HCT116 (cell line): ENCODE measurements at regions not wholly inside any gene's neighbourhood (a gene's known extent, or its start where the extent isn't known, plus 50 kb on each side); places are given as distances from the start of the nearest gene placed in this dataset.

Experiments used
- ATAC-seq: fragments of 200-7000 bp; cut with Tn5 transposase; 2 replicates; pipeline ENCODE4 v1.9.1; 2020; ENCODE audit warnings: mild to moderate bottlenecking, moderate library complexity
- BruUV-seq: library from RNA; stranded (reverse); fragments of 400-500 nt; replicated peaks from 2 replicates; lab custom pipeline; 2021; lab: Mats Ljungman, UMichigan
- CTCF ChIA-PET: fragments of 300-600 bp; sonication (Branson Sonifier 250); formaldehyde crosslinking; loops from one replicate; lab custom pipeline; 2021; ENCODE audit warnings: antibody characterized with exemption; lab: Charles Lee
- POLR2A ChIA-PET: fragments of 300-600, 350-600 bp; sonication (Branson Sonifier 250); formaldehyde crosslinking; loops from one replicate; lab custom pipeline; 2021; ENCODE audit warnings: antibody characterized with exemption; lab: Charles Lee
- RAD21 ChIA-PET, 2 experiments: fragments of 300-600 bp; sonication (Branson Sonifier 250); formaldehyde crosslinking; loops; one replicate each; lab custom pipeline; 2023; ENCODE audit warnings: low total read pairs in 2 of 2; ENCODE audit not compliant: uncharacterized antibody in 2 of 2, unreplicated experiment in 2 of 2, low non-redundant PET in 1 of 2; lab: Charles Lee
- DNase-seq: peaks from one replicate; pipeline ENCODE4 v3.0.0-alpha.2; 2010; ENCODE audit warnings: low read depth, low spot score
- H2AFZ ChIP-seq: fragments of 200-600 bp; shearing (Covaris generic), sonication (generic); 2 replicates; pipeline ENCODE4 v1.6.1; 2017; ENCODE audit warnings: low read depth, mixed run types, mixed read lengths, antibody characterized with exemption, low read length; ENCODE audit not compliant: poor library complexity, severe bottlenecking
- H3K27ac ChIP-seq: 2 replicates; pipeline ENCODE4 v1.5.1; 2012; ENCODE audit warnings: low read depth, low read length
- H3K27me3 ChIP-seq: fragments of 200-600 bp; sonication (generic); 2 replicates; pipeline ENCODE4 v1.6.1; 2016; ENCODE audit warnings: mixed run types, low read length, mixed read lengths; ENCODE audit not compliant: insufficient read depth
- H3K36me3 ChIP-seq, 2 experiments: fragments of 200-500 bp in 1 of 2; fragments of 200-600 bp in 1 of 2; sonication (Bioruptor generic) in 1 of 2; sonication (generic) in 1 of 2; 2 replicates each; pipeline versions ENCODE4 v1.5.1 to v1.6.1; 2014 to 2016; ENCODE audit warnings: low read length in 2 of 2, inconsistent platforms in 1 of 2, mixed read lengths in 1 of 2, mixed run types in 1 of 2; ENCODE audit not compliant: insufficient read depth in 2 of 2, control insufficient read depth in 1 of 2
- H3K4me1 ChIP-seq, 2 experiments: fragments of 200-600 bp in 1 of 2; sonication (generic) in 1 of 2; 2 replicates each; pipeline versions ENCODE4 v1.5.1 to v1.6.1; 2012 to 2017; ENCODE audit warnings: low read length in 2 of 2, inconsistent platforms in 1 of 2, mild to moderate bottlenecking in 1 of 2, mixed read lengths in 1 of 2, mixed run types in 1 of 2, moderate library complexity in 1 of 2; ENCODE audit not compliant: insufficient read depth in 2 of 2, control insufficient read depth in 1 of 2
- H3K4me2 ChIP-seq: fragments of 200-600 bp; sonication (generic); 2 replicates; pipeline ENCODE4 v1.6.1; 2017; ENCODE audit warnings: mixed run types, low read length, mixed read lengths
- H3K4me3 ChIP-seq, 2 experiments: fragments of 200-600 bp in 1 of 2; sonication (generic) in 1 of 2; replicated peaks in 1 of 2; 2 replicates each; pipeline ENCODE4 v1.5.1; 2011 to 2016; ENCODE audit warnings: low read length in 2 of 2, control low read depth in 1 of 2, low read depth in 1 of 2, mild to moderate bottlenecking in 1 of 2, mixed read lengths in 1 of 2, mixed run types in 1 of 2
- H3K79me2 ChIP-seq: fragments of 200-600 bp; sonication (generic); 2 replicates; pipeline ENCODE4 v1.6.1; 2017; ENCODE audit warnings: mild to moderate bottlenecking, mixed run types, low read length, moderate library complexity, mixed read lengths; ENCODE audit not compliant: insufficient read depth
- H3K9ac ChIP-seq: fragments of 200-600 bp; sonication (generic); 2 replicates; pipeline ENCODE4 v1.6.1; 2016; ENCODE audit warnings: low read length, mixed read lengths
- H3K9me2 ChIP-seq: fragments of 200-600 bp; sonication (generic), shearing (Covaris generic); 2 replicates; pipeline ENCODE4 v1.6.1; 2017; ENCODE audit warnings: mixed run types, mild to moderate bottlenecking, moderate library complexity; ENCODE audit not compliant: insufficient read depth
- H3K9me3 ChIP-seq, 2 experiments: fragments of 200-500 bp in 1 of 2; fragments of 200-600 bp in 1 of 2; sonication (Bioruptor generic) in 1 of 2; sonication (generic) in 1 of 2; 2 replicates each; pipeline ENCODE4 v1.6.1; 2014 to 2017; ENCODE audit warnings: low read length in 2 of 2, mixed read lengths in 2 of 2, inconsistent platforms in 1 of 2, low read depth in 1 of 2, mild to moderate bottlenecking in 1 of 2, mixed run types in 1 of 2, moderate library complexity in 1 of 2; ENCODE audit not compliant: control insufficient read depth in 1 of 2, insufficient read depth in 1 of 2
- H4K20me1 ChIP-seq: fragments of 200-600 bp; sonication (generic), shearing (Covaris generic); 2 replicates; pipeline ENCODE4 v1.6.1; 2017; ENCODE audit warnings: mixed run types, mild to moderate bottlenecking, moderate library complexity; ENCODE audit not compliant: insufficient read depth
- CTCF ChIP-seq, 3 experiments: fragments of 200-600 bp in 1 of 3; sonication (generic) in 1 of 3; IDR thresholded peaks in 2 of 3; conservative IDR thresholded peaks in 1 of 3; 2 replicates each; pipeline ENCODE4 v1.5.1; 2012 to 2017; ENCODE audit warnings: low read depth in 2 of 3, low read length in 2 of 3, antibody characterized with exemption in 1 of 3, borderline replicate concordance in 1 of 3, control low read depth in 1 of 3, mild to moderate bottlenecking in 1 of 3, mixed read lengths in 1 of 3, mixed run types in 1 of 3, moderate library complexity in 1 of 3; ENCODE audit not compliant: insufficient read depth in 1 of 3
- EGR1 ChIP-seq: IDR thresholded peaks from 2 replicates; pipeline ENCODE4 v1.6.1; 2012; ENCODE audit warnings: low read depth
- EZH2phosphoT487 ChIP-seq: fragments of 200-600 bp; IDR thresholded peaks from 2 replicates; pipeline ENCODE4 v1.6.1; 2018; ENCODE audit warnings: antibody characterized with exemption, borderline replicate concordance
- FOSL1 ChIP-seq: IDR thresholded peaks from 2 replicates; pipeline ENCODE4 v1.6.1; 2012; ENCODE audit warnings: low read depth
- POLR2AphosphoS5 ChIP-seq: IDR thresholded peaks from 2 replicates; pipeline ENCODE4 v1.6.1; 2011; ENCODE audit warnings: mild to moderate bottlenecking, low read depth, low read length, moderate library complexity
- RAD21 ChIP-seq: IDR thresholded peaks from 2 replicates; pipeline ENCODE4 v1.6.1; 2012; ENCODE audit warnings: low read depth, mild to moderate bottlenecking
- REST ChIP-seq: IDR thresholded peaks from 2 replicates; pipeline ENCODE4 v1.6.1; 2012; ENCODE audit warnings: low read depth
- SRF ChIP-seq: IDR thresholded peaks from 2 replicates; pipeline ENCODE4 v1.6.1; 2012; ENCODE audit warnings: low read depth
- TCF7L2 ChIP-seq: IDR thresholded peaks from 2 replicates; pipeline ENCODE4 v1.7.0; 2011; ENCODE audit warnings: borderline replicate concordance, inconsistent platforms; ENCODE audit not compliant: insufficient read depth, insufficient read length; ENCODE audit errors: extremely low read depth
- ZFX ChIP-seq: fragments of 450-650 bp; IDR thresholded peaks from 2 replicates; pipeline ENCODE4 v1.6.1; 2017
- intact Hi-C: fragments of 100-400 bp; cut with micrococcal nuclease; formaldehyde crosslinking; loops from 2 replicates; pipeline ENCODE4 v1.10.0; 2022

DNA sequence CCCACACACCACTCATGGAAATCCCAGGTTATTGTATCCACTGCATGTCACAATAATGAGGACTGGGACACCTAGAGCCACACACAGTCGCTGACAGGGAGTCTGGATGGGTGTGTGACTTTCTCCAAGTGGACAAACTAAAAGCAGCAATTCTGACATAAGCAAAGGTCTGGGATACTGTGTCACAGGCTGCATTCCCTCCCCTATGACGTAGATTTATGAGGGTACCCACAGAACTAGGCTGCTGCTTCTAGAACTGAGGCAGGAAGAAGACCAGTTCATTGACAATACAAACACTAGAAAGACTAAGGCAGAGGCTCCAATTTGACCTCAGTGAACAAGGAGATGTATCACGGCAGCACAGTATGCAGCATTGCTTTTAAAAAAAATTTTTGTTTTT lies 63.6 kb upstream of the TBCA start:
- Histone ChIP-seq H2AFZ (no peak overlapping the region), H3K4me1 (no peaks in the 10 kb centered on the region), H3K79me2 (no peaks in the 10 kb centered on the region), H3K4me2 (no peak overlapping the region), H4K20me1 (no peaks in the 10 kb centered on the region), H3K9ac (no peak overlapping the region), H3K9me2 (no peaks in the 10 kb centered on the region), H3K36me3 (no peaks in the 10 kb centered on the region), H3K27ac (no peak overlapping the region), H3K9me3 (no peaks in the 10 kb centered on the region), H3K4me3 (no peak overlapping the region), H3K27me3 (no peaks in the 10 kb centered on the region)
- RAD21 ChIA-PET = no interaction called here
- no peak for DNase-seq
- no peak for ATAC-seq
- CTCF ChIA-PET = no interaction called here
- POLR2A ChIA-PET = no interaction called here
- intact Hi-C loops = no loop called here
- no TSS peak for BruUV-seq
- no peak for TF ChIP-seq EZH2phosphoT487
- TF ChIP-seq RAD21 = no peak
- no peak for TF ChIP-seq TCF7L2
- TF ChIP-seq EGR1 = no peak
- TF ChIP-seq FOSL1 = no peak
- no peak for TF ChIP-seq POLR2AphosphoS5
- TF ChIP-seq ZFX = no peak
- TF ChIP-seq SRF = no peak
- no peak for TF ChIP-seq REST
- no peak for TF ChIP-seq CTCF (IDR thresholded peaks at IDR 0.05 in 2 of 3, conservative IDR thresholded peaks at IDR 0.05 in 1 of 3; ENCODE audit: borderline replicate concordance in 1 of 3, insufficient read depth in 1 of 3, low read depth in 2 of 3, low read length in 2 of 3)
